Lung (tissue), 11 donors: ENCODE measurements at regions not wholly inside any gene's neighbourhood (a gene's known extent, or its start where the extent isn't known, plus 50 kb on each side); places are given as distances from the start of the nearest gene placed in this dataset.

Experiments used
- ATAC-seq: fragments of 200-7000 bp; cut with Tn5 transposase; one replicate; pipeline ENCODE4 v1.9.1; 2020; ENCODE audit warnings: moderate number of reproducible peaks; ENCODE audit not compliant: insufficient read depth, low FRiP score
- DNase-seq, 3 donors: peaks; one replicate each; pipeline ENCODE4 v3.0.0-alpha.2; 2013 to 2017
- H3K27ac ChIP-seq, 2 donors: one replicate each; pipeline ENCODE4 v1.5.1; 2013; ENCODE audit warnings: mild to moderate bottlenecking in 2 of 2, moderate library complexity in 2 of 2, control low read depth in 1 of 2, inconsistent platforms in 1 of 2, low read depth in 1 of 2, low read length in 1 of 2
- H3K27me3 ChIP-seq, 3 donors: one replicate each; pipeline ENCODE4 v1.5.1; 2013; ENCODE audit warnings: low read length in 2 of 3; ENCODE audit not compliant: control insufficient read depth in 3 of 3, insufficient read depth in 3 of 3
- H3K36me3 ChIP-seq, 4 donors: one replicate each; pipeline ENCODE4 v1.5.1; 2013; ENCODE audit warnings: low read length in 4 of 4, mild to moderate bottlenecking in 1 of 4, moderate library complexity in 1 of 4; ENCODE audit not compliant: control insufficient read depth in 4 of 4, insufficient read depth in 4 of 4
- H3K4me1 ChIP-seq, 5 donors: one replicate each; pipeline ENCODE4 v1.5.1; 2013; ENCODE audit warnings: low read length in 5 of 5, mild to moderate bottlenecking in 2 of 5, moderate library complexity in 1 of 5; ENCODE audit not compliant: control insufficient read depth in 5 of 5, insufficient read depth in 5 of 5
- H3K4me3 ChIP-seq: one replicate; pipeline ENCODE4 v1.5.1; 2013; ENCODE audit warnings: mild to moderate bottlenecking, control low read depth, moderate library complexity
- H3K9ac ChIP-seq, 2 donors: one replicate each; pipeline ENCODE4 v1.5.1; 2013; ENCODE audit warnings: low read length in 2 of 2, control low read depth in 1 of 2; ENCODE audit not compliant: insufficient read depth in 1 of 2
- H3K9me3 ChIP-seq, 4 donors: one replicate each; pipeline ENCODE4 v1.5.1; 2013; ENCODE audit warnings: low read length in 3 of 4, mild to moderate bottlenecking in 1 of 4, moderate library complexity in 1 of 4; ENCODE audit not compliant: control insufficient read depth in 4 of 4, insufficient read depth in 3 of 4
- CTCF ChIP-seq: IDR thresholded peaks from 2 replicates; pipeline ENCODE4 v1.5.1; 2012; ENCODE audit warnings: mild to moderate bottlenecking; ENCODE audit errors: control extremely low read depth, extremely low read depth
- WGBS, 2 donors: extraction: QIAGEN DNeasy Blood & Tissue Kit; methylation state at CpG; one replicate each; pipeline ENCODE4 v1.1.7; 2013; 5-methylcytosine and 5-hydroxymethylcytosine counted together
- donor health status: control.
- donor health status: control.
- donor health status: Bipolar disorder and iron deficiency.
- donor health status: healthy.
- donor health status: DM: yes; HTN: yes; CAD: no.

- DNase-seq (no peak), ATAC-seq (no peak)
- Histone ChIP-seq H3K9me3 (no peaks in the 10 kb centered on the region), H3K36me3 (no peaks in the 10 kb centered on the region), H3K4me3 (no peak overlapping the region), H3K27ac (no peak overlapping the region), H3K9ac (no peak overlapping the region), H3K4me1 (no peaks in the 10 kb centered on the region), H3K27me3 (no peaks in the 10 kb centered on the region)
- 66 to 69% methylated on average over 1 of the region's 1 CpG for WGBS, 2 donors
- no peak for TF ChIP-seq CTCF
Observed at GRCh38 chr4:166658585-166658984, 575.7 kb downstream of the SPOCK3 start.

GRCh38 chr4:166662266-166662843, 571.9 kb downstream of the SPOCK3 start:
- Histone ChIP-seq H3K27me3 (no peaks in the 10 kb centered on the region), H3K27ac (no peak overlapping the region), H3K9me3 (no peaks in the 10 kb centered on the region), H3K9ac (no peak overlapping the region), H3K4me3 (no peak overlapping the region), H3K36me3 (no peaks in the 10 kb centered on the region), H3K4me1 (no peaks in the 10 kb centered on the region)
- no peak for ATAC-seq
- TF ChIP-seq CTCF: no peak
- DNase-seq: no peak
- 59 to 61% methylated on average over 3 of the region's 3 CpGs for WGBS, 2 donors

GRCh38 chr4:166670341-166670740, 564.0 kb downstream of the SPOCK3 start:
- Histone ChIP-seq H3K27ac (no peak overlapping the region), H3K36me3 (no peaks in the 10 kb centered on the region), H3K9ac (no peak overlapping the region), H3K4me1 (no peaks in the 10 kb centered on the region), H3K9me3 (no peaks in the 10 kb centered on the region), H3K4me3 (no peak overlapping the region), H3K27me3 (no peaks in the 10 kb centered on the region)
- no peak for ATAC-seq
- WGBS, 2 donors: 53 to 65% methylated on average over 1 of the region's 1 CpG
- TF ChIP-seq CTCF: no peak
- no peak for DNase-seq

GRCh38 chr4:166673911-166674310, 560.4 kb downstream of the SPOCK3 start:
- Histone ChIP-seq H3K4me1 (no peaks in the 10 kb centered on the region), H3K27me3 (no peaks in the 10 kb centered on the region), H3K9me3 (no peaks in the 10 kb centered on the region), H3K27ac (no peak overlapping the region), H3K9ac (no peak overlapping the region), H3K4me3 (no peak overlapping the region), H3K36me3 (no peaks in the 10 kb centered on the region)
- ATAC-seq (no peak), DNase-seq (no peak)
- no peak for TF ChIP-seq CTCF
- 86 to 94% methylated on average over 1 of the region's 1 CpG for WGBS, 2 donors
